Glomerular visceral epithelial cell (primary cell): ENCODE measurements at regions not wholly inside any gene's neighbourhood (a gene's known extent, or its start where the extent isn't known, plus 50 kb on each side); places are given as distances from the start of the nearest gene placed in this dataset.
"Not testable (repeated sequence)": the region's sequence is repeated elsewhere in the genome, so short reads cannot be mapped to it uniquely, and the experiment has no call there.

Source experiments
- DNase-seq: peaks from one replicate; pipeline ENCODE4 v3.0.0-alpha.2; 2016; ENCODE audit errors: extremely low spot score

DNA sequence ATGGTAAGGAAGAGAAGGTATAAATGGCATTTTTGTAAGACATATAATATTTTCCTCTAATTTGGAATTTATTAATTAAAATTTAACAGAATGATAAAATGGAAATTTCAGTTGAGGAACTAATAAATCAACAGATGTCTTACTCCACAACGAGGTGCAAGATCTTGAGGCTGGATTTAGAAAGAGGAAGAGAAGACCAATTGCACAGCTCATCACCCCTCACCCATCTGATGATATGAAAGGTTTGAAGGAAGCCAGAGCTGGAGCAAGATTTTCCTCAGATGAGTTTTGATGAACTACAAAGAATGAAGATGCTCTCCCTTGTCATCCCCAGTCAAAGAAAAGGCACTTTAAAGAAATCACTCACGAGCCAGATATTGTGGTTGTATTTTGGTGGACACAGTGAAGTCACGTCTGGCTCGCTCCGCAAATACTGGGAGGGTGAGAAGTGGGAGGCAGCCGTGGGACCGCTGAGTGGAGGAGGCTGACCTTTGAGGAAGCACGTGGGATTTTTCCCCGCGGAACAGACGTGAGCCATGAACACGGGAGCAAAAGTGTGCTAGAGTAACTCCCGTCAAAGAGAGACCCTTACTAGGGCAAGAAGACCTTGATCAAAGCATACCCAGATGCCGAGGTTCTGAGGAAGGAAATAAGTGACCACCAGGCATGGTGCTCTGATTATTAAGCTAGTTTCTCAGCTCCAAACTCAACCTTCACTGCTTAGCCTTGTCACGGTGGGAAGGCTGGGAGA, 511.4 kb downstream of the RNF144A start:
- DNase-seq, result no peak

DNA sequence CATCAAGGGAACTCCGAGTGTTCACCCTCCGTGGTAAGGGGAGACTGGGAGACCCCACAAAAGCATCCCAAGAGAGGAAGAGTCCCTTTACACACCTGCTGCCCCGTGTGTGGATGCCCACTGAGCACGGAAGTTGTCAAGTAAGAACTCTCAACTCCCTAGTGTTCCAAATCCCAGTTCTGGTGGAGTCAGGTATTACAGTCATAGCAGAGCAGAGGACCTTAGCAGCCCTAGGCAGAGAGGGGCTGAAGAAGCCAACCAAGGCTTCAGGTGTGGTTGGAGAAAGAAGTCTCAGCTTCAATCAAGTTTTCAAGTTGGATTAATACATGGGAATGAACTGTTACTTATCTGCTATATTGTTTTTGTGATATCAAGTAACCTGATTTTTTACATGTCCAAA, 512.5 kb downstream of the RNF144A start:
- DNase-seq, result no peak

DNA sequence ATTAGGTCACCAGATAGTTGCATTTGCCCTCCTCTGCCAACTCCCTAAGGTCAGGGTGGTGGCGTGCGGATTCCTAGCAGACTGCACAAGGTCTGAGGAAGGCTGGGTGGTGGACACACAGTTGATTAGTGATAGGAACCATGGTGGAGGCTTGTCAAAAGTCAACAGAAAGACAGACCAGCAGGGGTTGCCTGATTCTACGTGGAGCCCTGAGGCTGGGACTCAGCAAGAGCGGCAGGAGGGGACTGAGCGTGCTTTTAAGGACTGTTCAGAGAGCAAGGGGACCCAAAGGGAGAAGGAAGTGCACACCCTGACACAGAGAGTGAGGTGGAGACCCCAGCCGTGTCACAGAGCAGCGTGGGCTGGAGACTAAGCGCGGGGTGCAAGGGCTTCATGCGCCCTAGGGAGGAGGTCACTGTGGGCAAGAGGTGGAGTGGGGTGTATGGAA, 513.2 kb downstream of the RNF144A start:
- DNase-seq, result no peak

DNA sequence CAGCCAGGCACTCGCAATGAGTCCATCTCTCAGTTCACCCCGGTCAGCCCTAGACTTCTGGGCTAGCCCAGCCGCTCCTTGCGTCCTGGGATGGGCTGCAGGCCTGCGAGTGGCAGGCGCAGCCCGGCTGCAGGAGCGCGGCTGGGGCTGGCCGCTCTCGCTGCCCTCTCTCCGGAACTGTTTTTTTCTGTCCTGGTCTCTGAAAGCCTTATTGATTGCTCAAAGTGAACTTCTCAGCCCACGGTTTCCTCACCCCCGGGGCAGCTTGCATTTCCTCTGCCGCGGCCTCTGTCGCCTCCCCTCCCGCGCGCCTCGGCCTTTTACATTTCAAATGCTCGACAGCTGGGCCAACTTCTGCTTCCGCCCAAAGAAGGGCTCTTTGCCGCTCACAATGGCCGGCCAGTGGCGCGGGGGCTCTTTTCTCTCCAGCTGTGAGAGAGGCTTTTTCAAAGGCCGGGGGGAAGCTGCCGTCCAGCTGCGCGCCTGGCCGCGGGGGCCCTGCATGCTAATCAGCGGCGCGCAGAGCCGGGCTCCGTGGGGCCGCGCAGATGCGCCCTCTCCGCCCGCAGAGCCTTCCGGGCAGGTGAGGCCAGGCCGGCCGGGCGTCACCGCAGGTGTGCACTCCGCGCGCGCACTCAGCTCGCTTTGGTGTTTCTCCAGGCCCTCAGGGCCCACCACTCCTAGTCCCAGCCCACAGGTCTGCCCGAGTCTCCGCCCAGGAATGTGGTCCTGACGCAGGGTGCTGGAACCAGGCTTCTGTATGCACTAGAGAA, 513.8 kb downstream of the RNF144A start:
- no peak for DNase-seq

DNA sequence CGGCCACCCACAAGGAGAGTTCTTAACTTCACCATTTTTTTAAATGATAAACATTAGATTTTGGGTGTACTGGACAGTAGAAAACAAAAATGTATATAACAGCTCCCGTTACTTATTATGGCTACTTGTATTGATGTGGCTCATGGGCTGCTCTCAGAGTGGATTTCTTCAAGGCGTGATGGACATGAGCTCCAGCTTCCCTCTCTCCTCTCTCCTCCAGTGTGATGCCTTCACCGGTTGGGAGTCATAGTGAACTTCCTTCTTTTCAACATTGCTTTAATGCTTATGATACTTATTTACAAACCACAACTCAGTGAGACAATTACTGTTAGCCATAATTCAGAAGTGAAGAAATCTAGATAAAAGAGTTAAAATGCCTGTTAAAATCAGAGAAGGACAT, 515.2 kb downstream of the RNF144A start:
- DNase-seq, result no peak

DNA sequence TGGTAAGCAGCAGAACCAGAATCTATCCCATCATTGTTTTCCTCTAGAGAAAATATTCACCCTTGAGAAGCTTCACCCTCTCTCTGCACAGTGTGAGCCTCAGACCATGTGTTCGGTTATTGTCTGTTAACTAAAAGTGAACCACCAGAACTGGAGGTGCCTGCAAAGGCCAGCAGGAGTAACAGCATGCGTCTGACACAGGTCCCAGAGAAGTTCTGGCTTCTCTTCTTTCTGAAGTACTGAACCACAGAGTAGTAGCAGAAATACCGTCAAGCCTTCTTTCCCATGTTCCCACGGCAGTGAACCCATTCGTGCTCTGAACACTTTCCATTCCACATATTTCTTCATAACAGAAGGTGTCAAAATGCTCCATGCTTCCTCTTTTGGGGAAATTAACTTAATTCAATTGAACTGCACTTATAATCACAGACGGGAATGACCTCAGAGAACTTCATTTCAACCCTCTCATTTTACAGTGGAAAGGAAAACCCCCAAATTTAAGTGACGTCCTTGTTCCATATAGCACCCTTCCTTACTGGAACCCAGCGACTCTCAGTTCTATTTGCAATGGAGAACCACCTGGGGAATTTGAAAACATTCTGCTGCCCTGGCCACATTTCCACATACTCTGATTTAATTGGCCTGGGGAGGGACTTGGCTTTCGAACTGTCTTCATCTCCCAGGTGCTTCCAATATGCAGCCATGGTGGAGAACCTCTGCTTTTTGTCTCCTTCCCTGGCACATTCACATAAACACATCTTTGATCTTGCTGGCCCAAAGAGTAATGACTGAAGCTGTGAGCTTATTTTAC, 519.1 kb downstream of the RNF144A start:
- DNase-seq, result no peak

DNA sequence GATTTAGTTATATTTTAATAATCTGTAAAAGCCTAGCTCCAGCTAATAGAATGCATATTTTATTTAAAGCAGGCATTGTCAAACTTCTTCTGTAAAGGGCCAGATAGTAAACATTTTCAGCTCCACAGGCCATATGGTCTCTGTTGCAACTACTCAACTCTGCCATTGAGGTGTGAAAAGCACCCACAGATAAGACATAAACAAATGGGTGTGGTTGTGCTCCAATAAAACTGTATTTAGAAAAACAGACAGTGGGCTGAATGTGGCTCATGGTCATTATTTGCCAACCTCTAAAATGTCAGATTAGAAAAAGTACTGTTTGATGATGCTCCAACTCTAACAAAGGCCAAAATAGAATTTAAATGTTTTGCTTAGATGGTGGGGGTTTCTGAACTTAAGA, 519.9 kb downstream of the RNF144A start:
- no peak for DNase-seq

DNA sequence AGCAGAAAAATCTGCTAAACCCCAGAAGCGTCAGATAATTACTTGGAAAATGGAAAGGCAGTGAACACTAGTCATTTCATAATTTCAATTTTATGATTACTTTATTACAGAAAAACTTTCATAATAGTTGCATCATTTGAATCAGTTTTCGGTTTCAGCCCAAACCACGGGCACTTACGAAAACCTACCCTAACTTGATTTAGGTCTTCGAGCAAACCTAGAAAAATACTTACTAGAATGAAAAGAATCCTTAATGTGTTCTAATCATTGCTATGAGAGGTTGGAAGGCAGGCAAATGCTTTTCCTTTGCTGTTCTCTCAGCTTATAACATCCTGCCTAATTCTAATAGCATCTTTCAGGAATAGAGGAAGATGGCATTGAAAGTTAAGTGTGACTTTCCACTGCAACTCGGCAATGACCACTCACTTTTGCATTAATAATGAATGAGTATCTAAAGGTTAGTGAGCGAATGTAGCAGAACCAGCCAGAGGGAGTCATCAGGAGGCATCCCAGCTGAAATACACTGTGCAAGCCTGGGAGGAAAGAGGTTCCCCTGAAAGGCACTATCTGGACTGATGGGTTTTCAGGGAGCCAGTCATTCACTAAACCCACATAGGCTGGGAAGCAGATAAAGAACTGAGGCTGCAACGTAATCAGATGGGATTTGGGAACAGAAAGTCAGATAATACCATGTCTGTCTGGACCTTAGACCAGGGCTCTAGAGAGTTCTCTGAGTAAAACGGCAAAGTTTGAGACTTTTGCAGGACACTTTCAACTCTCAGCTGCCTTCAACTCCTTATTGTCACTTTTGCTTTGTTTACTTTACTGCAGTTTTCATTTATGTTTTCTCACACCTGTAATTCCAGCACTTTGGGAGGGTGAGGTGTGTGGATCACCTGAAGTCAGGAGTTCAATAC, 520.8 kb downstream of the RNF144A start:
- no peak for DNase-seq

DNA sequence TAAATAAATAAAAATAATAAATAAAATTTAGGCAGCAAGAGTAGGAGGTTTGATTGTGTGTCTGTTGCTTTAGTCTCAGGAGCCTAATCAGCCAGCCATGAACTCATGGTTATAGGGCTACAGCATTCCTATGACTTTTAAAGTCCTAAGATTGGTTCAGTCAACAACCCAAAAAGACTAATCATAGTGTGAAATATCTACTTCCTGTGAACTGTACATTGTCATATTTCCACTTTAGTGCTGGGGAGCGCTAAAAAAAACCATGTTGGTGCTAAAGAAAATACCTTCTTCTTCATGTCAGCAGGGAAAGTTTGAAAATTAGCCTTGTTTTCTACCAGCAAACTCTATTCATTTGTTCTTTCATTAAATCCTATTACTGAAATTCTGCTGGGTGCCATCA, 521.6 kb downstream of the RNF144A start:
- DNase-seq, result no peak

DNA sequence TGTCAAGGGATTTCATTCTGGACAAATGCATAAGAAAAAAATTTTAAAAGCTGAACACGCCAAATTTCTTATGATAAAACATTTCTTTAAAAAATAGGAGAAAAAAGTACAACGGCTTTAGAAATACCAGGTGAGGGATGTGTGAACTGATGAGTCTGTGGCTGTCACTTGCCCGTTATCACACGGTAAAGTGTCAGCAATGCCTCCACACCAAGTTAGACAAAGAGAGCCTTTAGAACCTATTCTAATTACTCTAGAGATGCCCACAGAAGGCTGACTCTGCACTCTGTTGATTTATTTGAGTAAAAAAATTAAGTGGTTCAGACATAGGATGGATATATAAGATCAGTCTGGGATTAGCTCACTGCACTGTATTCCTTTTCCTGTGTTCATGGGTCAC, 523.8 kb downstream of the RNF144A start:
- no peak for DNase-seq

DNA sequence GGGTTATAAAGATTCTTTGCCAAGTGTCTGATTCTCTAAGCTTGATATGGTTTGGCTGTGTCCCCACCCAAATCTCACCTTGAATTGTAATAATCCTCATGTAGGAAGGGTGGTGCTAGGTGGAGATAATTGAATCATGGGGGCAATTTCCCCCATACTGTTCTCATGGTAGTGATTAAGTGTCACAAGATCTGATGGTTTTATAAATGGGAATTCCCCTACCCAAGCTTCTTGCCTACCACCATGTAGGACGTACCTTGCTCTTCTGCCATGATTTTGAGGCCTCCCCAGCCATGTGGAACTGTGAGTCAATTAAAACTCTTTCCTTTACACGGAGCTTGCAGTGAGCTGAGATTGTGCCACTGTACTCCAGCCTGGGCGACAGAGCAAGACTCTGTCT, 524.6 kb downstream of the RNF144A start:
- not testable (repeated sequence) for DNase-seq

DNA sequence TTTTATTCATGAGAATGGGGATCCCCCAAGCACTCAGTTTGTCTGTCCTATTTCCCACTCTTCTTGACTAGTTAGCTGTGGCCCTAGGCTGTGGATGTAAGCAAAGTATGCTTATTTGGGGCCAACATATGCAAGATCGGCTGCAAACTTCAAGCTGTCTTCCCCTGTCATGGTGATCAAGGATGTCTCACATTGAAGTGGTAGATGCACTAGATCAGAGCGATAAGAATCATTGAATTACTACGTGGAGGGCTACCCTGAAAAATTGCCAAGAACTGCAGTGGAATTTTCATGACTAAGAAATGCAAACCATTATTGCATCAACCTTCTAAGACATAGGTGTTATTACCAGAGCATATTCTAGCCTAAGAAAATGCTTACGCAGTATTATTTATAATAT, 527.4 kb downstream of the RNF144A start:
- DNase-seq, result no peak

DNA sequence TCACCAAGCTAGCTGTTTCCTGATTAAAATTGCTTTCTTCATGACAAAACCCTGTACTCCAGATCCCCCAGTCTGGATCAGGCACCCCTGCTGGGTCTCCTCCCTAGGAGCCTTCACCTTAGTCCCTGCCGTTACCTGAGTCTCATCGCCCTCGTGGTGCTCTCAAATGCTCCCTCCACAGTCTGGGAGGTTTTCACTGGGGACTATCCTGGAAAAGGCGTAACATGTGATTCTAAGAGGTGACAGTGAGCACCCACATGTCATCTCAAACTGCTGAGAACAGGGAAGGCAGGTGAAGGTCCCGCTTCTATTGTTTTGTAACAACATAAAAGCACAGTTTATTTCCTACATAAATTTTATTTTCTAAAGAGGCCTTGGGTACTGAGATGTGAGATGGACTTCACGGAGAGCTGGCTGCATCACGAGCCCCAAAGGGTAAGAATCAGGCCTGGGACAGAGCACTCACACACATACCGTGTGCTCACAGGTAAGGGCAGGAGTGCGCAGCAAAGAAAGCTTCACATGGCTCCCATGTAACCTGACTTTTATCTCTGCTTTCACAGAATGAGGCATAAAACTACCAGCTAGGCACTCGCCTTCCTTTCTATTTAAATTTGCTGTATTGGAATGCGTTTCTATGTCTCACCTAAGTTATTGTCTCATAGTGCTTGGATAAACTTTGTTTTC, 531.5 kb downstream of the RNF144A start:
- no peak for DNase-seq

DNA sequence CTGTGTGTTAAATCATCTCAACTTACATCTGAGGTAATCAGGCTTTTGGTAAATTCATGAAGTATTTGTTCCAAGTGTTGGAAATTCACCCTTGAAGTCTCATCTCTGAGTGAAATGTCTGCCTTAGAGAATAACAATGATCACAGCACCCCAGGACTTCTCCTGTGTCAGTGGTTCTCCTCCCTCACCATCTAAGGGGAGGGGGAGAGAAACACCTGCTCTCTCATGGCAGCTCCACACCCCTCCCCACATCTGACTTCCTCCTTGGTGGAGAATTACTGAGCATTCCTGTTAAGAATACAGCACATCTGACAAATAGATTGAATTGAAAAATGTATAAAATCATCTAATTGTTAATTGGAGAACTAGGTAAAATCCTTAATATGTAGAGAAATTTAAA, 532.1 kb downstream of the RNF144A start:
- DNase-seq, result no peak

DNA sequence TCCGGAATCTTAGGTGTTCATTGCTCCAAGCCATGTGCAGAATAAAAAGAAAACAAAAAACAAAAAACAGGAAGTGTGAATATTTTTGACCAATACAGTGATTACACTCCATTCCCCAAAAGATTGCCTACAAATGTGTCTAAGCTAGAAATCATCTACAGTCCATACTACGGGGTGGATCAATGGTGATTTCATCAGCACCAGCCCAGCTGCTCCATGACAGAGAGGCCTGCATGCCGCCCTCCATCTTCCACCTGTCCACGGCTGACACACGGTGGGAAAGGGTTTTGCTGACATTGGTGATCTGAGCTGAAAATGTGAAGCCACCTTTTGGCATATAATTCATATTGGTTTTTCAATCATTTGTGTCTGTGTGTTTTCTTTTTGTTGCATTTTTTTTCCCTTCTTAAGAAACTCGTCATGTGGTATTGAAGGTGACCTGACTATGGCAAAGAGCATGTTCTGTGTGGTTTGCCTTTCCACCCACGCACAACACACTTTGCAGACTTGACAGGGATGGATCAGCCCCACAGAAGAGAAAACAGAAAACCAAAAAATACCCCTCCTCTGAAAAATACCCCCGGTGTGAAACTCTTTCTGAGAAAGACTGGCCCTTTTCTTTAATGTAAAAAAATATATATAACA, 533.1 kb downstream of the RNF144A start:
- no peak for DNase-seq

DNA sequence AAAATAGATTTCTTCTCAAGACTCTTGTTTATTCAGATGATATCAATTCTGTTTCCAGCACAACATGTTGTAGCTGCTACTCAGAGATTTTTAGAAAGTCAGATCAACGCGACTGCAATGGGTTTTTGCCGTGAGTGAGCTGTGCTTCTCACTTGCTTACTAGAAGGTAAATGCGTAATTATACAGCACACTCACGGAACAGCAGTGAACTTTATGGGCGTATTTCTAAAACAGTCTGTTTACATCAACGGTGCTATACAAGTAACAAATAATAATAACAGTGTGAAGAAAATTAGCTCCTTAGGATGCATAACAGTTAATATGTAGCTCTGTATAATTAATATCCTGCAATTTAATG, 533.6 kb downstream of the RNF144A start:
- DNase-seq, result no peak

DNA sequence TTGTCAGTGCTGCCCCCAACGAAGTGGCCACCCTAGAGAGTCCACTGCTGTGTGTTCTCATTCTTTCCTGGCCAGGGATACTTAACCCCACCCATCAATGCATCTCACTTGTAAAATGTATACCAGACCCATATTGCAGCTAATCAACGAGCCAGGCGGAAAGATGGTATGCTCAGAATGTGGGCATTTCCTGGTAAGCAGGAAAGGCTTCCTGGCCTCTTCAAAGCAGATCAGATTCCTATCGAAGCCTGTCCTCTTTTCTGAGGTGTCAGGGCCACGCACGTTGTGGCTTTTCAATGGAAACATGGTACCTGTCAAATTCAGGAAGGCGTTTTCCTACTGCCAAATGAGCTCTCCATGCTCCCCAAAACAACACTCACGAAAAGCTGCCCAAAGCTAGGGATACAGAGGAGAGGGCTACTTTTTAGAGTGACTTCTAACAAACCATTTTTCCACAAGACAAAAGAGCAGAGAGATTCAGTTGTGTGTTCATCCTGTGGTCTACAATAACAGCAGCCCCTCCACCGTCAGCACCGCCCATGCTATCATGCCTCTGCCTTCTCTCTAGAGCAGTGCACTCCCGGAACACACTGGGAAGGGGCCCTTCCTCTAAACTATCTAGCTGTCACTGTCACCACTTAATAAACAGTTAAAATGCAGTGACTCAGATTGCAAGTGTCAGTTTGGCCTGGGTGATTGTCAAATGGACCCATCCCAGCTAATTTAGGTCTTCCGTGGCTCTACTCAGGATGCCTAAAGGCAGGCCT, 535.1 kb downstream of the RNF144A start:
- no peak for DNase-seq

DNA sequence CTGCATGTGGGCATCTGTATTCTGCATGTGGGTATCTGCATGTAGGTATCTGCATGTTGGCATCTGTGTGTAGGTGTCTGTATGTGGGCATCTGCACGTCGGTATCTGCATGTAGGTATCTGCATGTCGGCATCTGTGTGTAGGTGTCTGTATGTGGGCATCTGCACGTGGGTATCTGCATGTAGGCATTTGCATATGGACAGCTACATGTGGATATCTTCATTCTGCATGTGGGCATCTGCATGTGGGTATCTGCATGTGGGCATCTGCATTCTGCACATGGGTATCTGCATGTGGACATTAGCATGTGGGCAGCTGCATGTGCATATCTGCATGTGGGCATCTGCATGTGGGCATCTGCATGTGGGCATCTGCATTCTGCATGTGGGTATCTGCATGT, 537.4 kb downstream of the RNF144A start:
- no peak for DNase-seq

DNA sequence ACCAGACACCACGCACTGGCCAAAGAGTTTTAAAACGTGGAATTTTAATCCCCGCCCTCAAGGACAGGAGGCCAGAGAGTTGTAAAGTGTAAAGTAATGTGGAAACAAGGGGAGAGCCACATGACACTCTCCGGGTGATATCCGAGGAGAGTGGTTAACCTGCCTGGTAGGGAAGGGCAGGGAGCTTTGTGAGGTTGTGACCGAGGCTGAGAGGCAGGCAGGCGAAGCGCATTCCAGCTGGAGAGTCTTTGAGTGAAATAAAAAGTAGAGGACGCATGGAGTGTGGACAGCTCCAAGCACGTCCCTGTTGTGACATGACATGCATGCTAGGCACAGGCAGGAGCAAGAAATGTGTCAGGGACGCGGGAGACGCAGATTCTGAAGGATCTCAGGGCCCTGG, 539.5 kb downstream of the RNF144A start:
- no peak for DNase-seq

DNA sequence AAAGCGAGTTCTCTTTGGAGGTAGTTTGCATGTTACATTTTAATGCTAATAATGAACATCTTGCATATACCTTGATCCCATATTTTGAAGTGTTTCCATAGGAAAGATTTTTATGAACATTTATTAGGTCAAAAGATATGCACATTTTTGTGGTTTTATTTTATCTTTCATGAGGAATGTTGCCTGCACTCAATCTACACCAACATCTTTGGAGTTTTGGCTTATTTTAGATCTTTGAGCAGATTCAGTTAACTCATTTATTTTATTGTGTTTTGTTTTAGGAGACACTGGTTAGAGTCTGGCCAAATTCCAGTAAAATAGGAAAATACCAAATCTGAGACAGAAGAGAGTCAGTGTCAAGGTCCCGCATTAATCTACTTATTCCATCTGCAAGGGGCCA, 540.9 kb downstream of the RNF144A start:
- no peak for DNase-seq
